H1 (cell line): ENCODE measurements at regions not wholly inside any gene's neighbourhood (a gene's known extent, or its start where the extent isn't known, plus 50 kb on each side); places are given as distances from the start of the nearest gene placed in this dataset.

Source experiments
- CTBP2 ChIP-seq: IDR thresholded peaks from 2 replicates; pipeline ENCODE4 v1.7.0; 2011; ENCODE audit warnings: borderline replicate concordance, mild to moderate bottlenecking, moderate library complexity, mixed read lengths, low read length; ENCODE audit not compliant: insufficient read depth, insufficient read length
- EZH2 ChIP-seq: fragments of 200-600 bp; sonication (generic); IDR thresholded peaks from 2 replicates; pipeline ENCODE4 v1.7.1; 2012; ENCODE audit warnings: low read depth, mild to moderate bottlenecking, moderate library complexity, low read length, inconsistent platforms; ENCODE audit not compliant: severe bottlenecking
- JUN ChIP-seq: IDR thresholded peaks from 2 replicates; pipeline ENCODE4 v1.6.1; 2011; ENCODE audit warnings: low read depth, mild to moderate bottlenecking, improper control_type of control experiment, low read length
- KDM4A ChIP-seq: IDR thresholded peaks from one replicate; pipeline ENCODE4 v1.7.1; 2012; ENCODE audit warnings: low read depth, mild to moderate bottlenecking, moderate library complexity, low read length, inconsistent platforms; ENCODE audit not compliant: severe bottlenecking
- PHF8 ChIP-seq: fragments of 200-600 bp; sonication (generic); conservative IDR thresholded peaks from 2 replicates; pipeline ENCODE4 v1.7.1; 2012; ENCODE audit warnings: low read depth, mild to moderate bottlenecking, inconsistent platforms, low read length, moderate library complexity
- POLR2A ChIP-seq, 2 experiments: IDR thresholded peaks; 1 replicate in 1 of 2; 2 replicates in 1 of 2; pipeline ENCODE4 v1.6.1; 2011; ENCODE audit warnings: low read depth in 2 of 2, low read length in 2 of 2, mild to moderate bottlenecking in 2 of 2; ENCODE audit errors: control extremely low read depth in 1 of 2
- POLR2AphosphoS5 ChIP-seq: IDR thresholded peaks from 2 replicates; pipeline ENCODE4 v1.6.1; 2011; ENCODE audit warnings: low read depth, low read length
- TF ChIP-seq, protein P1 (sequence below), 3 experiments: IDR thresholded peaks; 1 replicate in 2 of 3; 2 replicates in 1 of 3; pipeline versions ENCODE4 v1.5.1 to v1.6.1; 2011; ENCODE audit warnings: low read length in 3 of 3, mild to moderate bottlenecking in 3 of 3, inconsistent platforms in 2 of 3, low read depth in 1 of 3, moderate library complexity in 1 of 3; ENCODE audit not compliant: insufficient read depth in 1 of 3; ENCODE audit errors: control extremely low read depth in 1 of 3

DNA sequence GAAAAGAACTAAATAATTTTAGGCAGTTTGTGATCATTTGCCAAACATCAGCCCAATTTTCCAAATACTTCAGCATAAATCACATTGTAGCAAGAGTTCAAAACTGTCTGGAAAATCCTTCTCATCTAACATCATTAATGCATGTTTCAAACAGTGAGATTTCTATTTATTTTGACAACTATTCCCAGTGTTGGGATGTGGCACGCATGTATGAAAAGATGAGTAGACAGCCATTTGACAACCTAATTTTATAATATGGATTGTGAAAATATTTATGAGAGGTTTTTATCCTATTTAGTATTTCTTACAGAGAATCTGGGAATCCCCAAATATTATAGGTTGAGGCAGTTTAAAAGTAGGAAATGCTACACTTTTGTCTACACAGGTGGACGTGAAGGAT lies 357.6 kb upstream of the ARID1B start:
- TF ChIP-seq POLR2AphosphoS5 (no peak), CTBP2 (no peak), POLR2A (IDR thresholded peaks at IDR 0.05; ENCODE audit: control extremely low read depth in 1 of 2, low read depth in 2 of 2, low read length in 2 of 2) (no peak), KDM4A (no peak), PHF8 (no peak), JUN (no peak), EZH2 (no peak)
- TF ChIP-seq, protein P1, sequence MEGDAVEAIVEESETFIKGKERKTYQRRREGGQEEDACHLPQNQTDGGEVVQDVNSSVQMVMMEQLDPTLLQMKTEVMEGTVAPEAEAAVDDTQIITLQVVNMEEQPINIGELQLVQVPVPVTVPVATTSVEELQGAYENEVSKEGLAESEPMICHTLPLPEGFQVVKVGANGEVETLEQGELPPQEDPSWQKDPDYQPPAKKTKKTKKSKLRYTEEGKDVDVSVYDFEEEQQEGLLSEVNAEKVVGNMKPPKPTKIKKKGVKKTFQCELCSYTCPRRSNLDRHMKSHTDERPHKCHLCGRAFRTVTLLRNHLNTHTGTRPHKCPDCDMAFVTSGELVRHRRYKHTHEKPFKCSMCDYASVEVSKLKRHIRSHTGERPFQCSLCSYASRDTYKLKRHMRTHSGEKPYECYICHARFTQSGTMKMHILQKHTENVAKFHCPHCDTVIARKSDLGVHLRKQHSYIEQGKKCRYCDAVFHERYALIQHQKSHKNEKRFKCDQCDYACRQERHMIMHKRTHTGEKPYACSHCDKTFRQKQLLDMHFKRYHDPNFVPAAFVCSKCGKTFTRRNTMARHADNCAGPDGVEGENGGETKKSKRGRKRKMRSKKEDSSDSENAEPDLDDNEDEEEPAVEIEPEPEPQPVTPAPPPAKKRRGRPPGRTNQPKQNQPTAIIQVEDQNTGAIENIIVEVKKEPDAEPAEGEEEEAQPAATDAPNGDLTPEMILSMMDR (IDR thresholded peaks at IDR 0.05; ENCODE audit: control extremely low read depth in 1 of 3, insufficient read depth in 1 of 3, low read depth in 1 of 3, low read length in 3 of 3), result no peak
